IMR-90 (cell line): ENCODE measurements at regions not wholly inside any gene's neighbourhood (a gene's known extent, or its start where the extent isn't known, plus 50 kb on each side); places are given as distances from the start of the nearest gene placed in this dataset.

Experiments
- ATAC-seq: fragments of 200-7000 bp; cut with Tn5 transposase; 2 replicates; pipeline ENCODE4 v1.9.1; 2020; ENCODE audit warnings: low read depth, mild to moderate bottlenecking, moderate library complexity
- BruUV-seq: library from RNA; stranded (reverse); fragments of 400-500 nt; replicated peaks from 2 replicates; lab custom pipeline; 2021; lab: Mats Ljungman, UMichigan
- CTCF ChIA-PET: fragments of 300-600 bp; formaldehyde crosslinking; extraction: SDS; loops from one replicate; lab custom pipeline; 2021; ENCODE audit warnings: antibody characterized with exemption; lab: Yijun Ruan, JAX
- POLR2A ChIA-PET: fragments of 300-600 bp; sonication (Branson Sonifier 250); formaldehyde crosslinking; loops from one replicate; lab custom pipeline; 2022; ENCODE audit warnings: antibody characterized with exemption; ENCODE audit not compliant: unreplicated experiment; lab: Charles Lee
- DNase-seq: peaks from one replicate; pipeline ENCODE4 v3.0.0; 2013
- H2AFZ ChIP-seq: replicated peaks from 2 replicates; pipeline ENCODE3; 2013; ENCODE audit warnings: low read length, mild to moderate bottlenecking; ENCODE audit not compliant: poor library complexity
- H2AK5ac ChIP-seq: 2 replicates; pipeline ENCODE4 v1.6.1; 2013; ENCODE audit warnings: low read depth, low read length, inconsistent platforms
- H2AK9ac ChIP-seq: replicated peaks from 2 replicates; pipeline ENCODE3; 2013; ENCODE audit warnings: mild to moderate bottlenecking, low read depth, low read length, moderate library complexity; ENCODE audit not compliant: poor library complexity
- H2BK120ac ChIP-seq: 2 replicates; pipeline ENCODE4 v1.6.1; 2013; ENCODE audit warnings: low read depth, low read length, inconsistent platforms
- H2BK15ac ChIP-seq: 3 replicates; pipeline ENCODE4 v1.6.1; 2013; ENCODE audit warnings: low read depth, low read length, inconsistent platforms
- H2BK20ac ChIP-seq: 2 replicates; pipeline ENCODE4 v1.6.1; 2013; ENCODE audit warnings: low read depth, mild to moderate bottlenecking, inconsistent platforms, low read length, moderate library complexity
- H2BK5ac ChIP-seq: 2 replicates; pipeline ENCODE4 v1.6.1; 2013; ENCODE audit warnings: mild to moderate bottlenecking, low read depth, low read length, inconsistent platforms; ENCODE audit not compliant: poor library complexity, severe bottlenecking
- H3K14ac ChIP-seq: replicated peaks from 2 replicates; pipeline ENCODE4 v1.6.1; 2013; ENCODE audit warnings: low read depth, low read length, inconsistent platforms
- H3K18ac ChIP-seq: 2 replicates; pipeline ENCODE4 v1.6.1; 2013; ENCODE audit warnings: low read depth, low read length, control low read depth
- H3K23ac ChIP-seq: 2 replicates; pipeline ENCODE4 v1.6.1; 2013; ENCODE audit warnings: low read depth, low read length, inconsistent platforms
- H3K27ac ChIP-seq: 2 replicates; pipeline ENCODE4 v1.5.1; 2013; ENCODE audit warnings: mild to moderate bottlenecking, control low read depth, low read length; ENCODE audit not compliant: insufficient read depth
- H3K27me3 ChIP-seq: 2 replicates; pipeline ENCODE4 v1.6.1; 2013; ENCODE audit warnings: low read length; ENCODE audit not compliant: control insufficient read depth, insufficient read depth
- H3K36me3 ChIP-seq: 2 replicates; pipeline ENCODE4 v1.6.1; 2013; ENCODE audit warnings: low read length, mixed read lengths; ENCODE audit not compliant: control insufficient read depth, insufficient read depth
- H3K4ac ChIP-seq: 2 replicates; pipeline ENCODE4 v1.6.1; 2013; ENCODE audit warnings: low read depth, low read length, inconsistent platforms
- H3K4me1 ChIP-seq: 2 replicates; pipeline ENCODE4 v1.6.1; 2013; ENCODE audit warnings: low read length, mixed read lengths; ENCODE audit not compliant: control insufficient read depth, insufficient read depth
- H3K4me2 ChIP-seq: 2 replicates; pipeline ENCODE4 v1.6.1; 2013; ENCODE audit warnings: low read depth, mild to moderate bottlenecking, control low read depth, low read length, moderate library complexity
- H3K4me3 ChIP-seq: 2 replicates; pipeline ENCODE4 v1.5.1; 2013; ENCODE audit warnings: low read depth, mild to moderate bottlenecking, control low read depth, low read length, moderate library complexity; ENCODE audit not compliant: insufficient read depth
- H3K56ac ChIP-seq: 2 replicates; pipeline ENCODE4 v1.6.1; 2013; ENCODE audit warnings: low read length, inconsistent platforms; ENCODE audit not compliant: insufficient read depth; ENCODE audit errors: extremely low read depth
- H3K79me1 ChIP-seq, 2 experiments: 2 replicates each; pipeline ENCODE4 v1.6.1; 2013; ENCODE audit warnings: low read length in 2 of 2, inconsistent platforms in 1 of 2, low read depth in 1 of 2
- H3K9ac ChIP-seq: 2 replicates; pipeline ENCODE4 v1.6.1; 2013; ENCODE audit warnings: low read depth, low read length, control low read depth
- H3K9me1 ChIP-seq: 2 replicates; pipeline ENCODE4 v1.6.1; 2013; ENCODE audit warnings: low read length, inconsistent platforms; ENCODE audit not compliant: insufficient read depth
- H3K9me3 ChIP-seq: 2 replicates; pipeline ENCODE4 v1.6.1; 2013; ENCODE audit warnings: low read length; ENCODE audit not compliant: control insufficient read depth, insufficient read depth
- H4K20me1 ChIP-seq: 2 replicates; pipeline ENCODE4 v1.6.1; 2013; ENCODE audit warnings: low read length, inconsistent platforms; ENCODE audit not compliant: insufficient read depth
- H4K5ac ChIP-seq: 2 replicates; pipeline ENCODE4 v1.6.1; 2013; ENCODE audit warnings: mild to moderate bottlenecking, low read depth, low read length, control low read depth
- H4K8ac ChIP-seq, 2 experiments: 2 replicates each; pipeline ENCODE4 v1.6.1; 2013; ENCODE audit warnings: low read depth in 2 of 2, low read length in 2 of 2, control low read depth in 1 of 2, inconsistent platforms in 1 of 2
- H4K91ac ChIP-seq: 2 replicates; pipeline ENCODE4 v1.6.1; 2013; ENCODE audit warnings: low read depth, low read length, inconsistent platforms; ENCODE audit not compliant: insufficient read depth
- BHLHE40 ChIP-seq: fragments of 150-350 bp; IDR thresholded peaks from 2 replicates; pipeline ENCODE4 v1.6.1; 2016; ENCODE audit warnings: mild to moderate bottlenecking, low read depth, low read length
- MAFK ChIP-seq: IDR thresholded peaks from 2 replicates; pipeline ENCODE4 v1.6.1; 2012; ENCODE audit warnings: low read depth, low read length, improper control_type of control experiment
- NFE2L2 ChIP-seq: fragments of 150-350 bp; IDR thresholded peaks from 2 replicates; pipeline ENCODE4 v1.6.1; 2016; ENCODE audit warnings: low read depth, mild to moderate bottlenecking, low read length
- RAD21 ChIP-seq: IDR thresholded peaks from 2 replicates; pipeline ENCODE4 v1.6.1; 2012; ENCODE audit warnings: low read length, improper control_type of control experiment
- RCOR1 ChIP-seq: IDR thresholded peaks from 2 replicates; pipeline ENCODE4 v1.6.1; 2012; ENCODE audit warnings: mild to moderate bottlenecking, low read length, improper control_type of control experiment; ENCODE audit not compliant: insufficient replicate concordance
- WGBS, 2 experiments: methylation state at CpG; one replicate each; pipeline versions ENCODE4 v1.1.5 to v1.1.7; 2013; ENCODE audit warnings: missing lambda C conversion rate in 2 of 2; ENCODE audit not compliant: insufficient read length in 1 of 2; ENCODE audit errors: extremely low coverage in 2 of 2; 5-methylcytosine and 5-hydroxymethylcytosine counted together
- dilution Hi-C: fragments of 300-500 bp; cut with HindIII; formaldehyde crosslinking; loops from one replicate; pipeline ENCODE4 v1.14.3; 2018; ENCODE audit warnings: low sequenced_read_pairs; ENCODE audit not compliant: unreplicated experiment
- in situ Hi-C: fragments of 300-500 bp; cut with MboI; formaldehyde crosslinking; loops from 3 replicates; pipeline ENCODE4 v1.14.3; 2019; ENCODE audit warnings: low sequenced_read_pairs, inconsistent platforms, mixed read lengths
- intact Hi-C: fragments of 100-400 bp; cut with micrococcal nuclease; formaldehyde crosslinking; loops from 2 replicates; pipeline ENCODE4 v1.10.0; 2022
- TF ChIP-seq, protein P1 (sequence below): conservative IDR thresholded peaks from 2 replicates; pipeline ENCODE4 v1.5.1; 2012; ENCODE audit warnings: mild to moderate bottlenecking, low read depth, low read length, improper control_type of control experiment

GRCh38 chr4:28238876-28239275, 1378.2 kb downstream of the STIM2 start:
- Histone ChIP-seq H2AK9ac (no peak overlapping the region), H4K91ac (no peak overlapping the region), H2AK5ac (no peak overlapping the region), H2BK120ac (no peak overlapping the region), H4K8ac (no peak overlapping the region), H3K18ac (no peak overlapping the region), H3K36me3 (no peaks in the 10 kb centered on the region), H3K23ac (no peak overlapping the region), H4K5ac (no peak overlapping the region), H3K4ac (no peak overlapping the region), H2BK5ac (no peak overlapping the region), H4K20me1 (no peaks in the 10 kb centered on the region), H2BK20ac (no peak overlapping the region), H3K4me3 (no peak overlapping the region), H3K27me3 (no peaks in the 10 kb centered on the region), H3K4me1 (no peaks in the 10 kb centered on the region), H2AFZ (no peak overlapping the region), H2BK15ac (no peak overlapping the region), H3K9me1 (no peaks in the 10 kb centered on the region), H3K14ac (no peak overlapping the region), H3K79me1 (no peaks in the 10 kb centered on the region), H3K27ac (no peak overlapping the region), H3K4me2 (no peak overlapping the region), H3K9ac (no peak overlapping the region), H3K9me3 (no peaks in the 10 kb centered on the region), H3K56ac (no peak overlapping the region)
- no TSS peak for BruUV-seq
- ATAC-seq = no peak
- CTCF ChIA-PET = no interaction called here
- no peak for DNase-seq
- POLR2A ChIA-PET = no interaction called here
- TF ChIP-seq NFE2L2 = no peak
- no peak for TF ChIP-seq RAD21
- TF ChIP-seq RCOR1 = no peak
- TF ChIP-seq MAFK = no peak
- TF ChIP-seq, protein P1, sequence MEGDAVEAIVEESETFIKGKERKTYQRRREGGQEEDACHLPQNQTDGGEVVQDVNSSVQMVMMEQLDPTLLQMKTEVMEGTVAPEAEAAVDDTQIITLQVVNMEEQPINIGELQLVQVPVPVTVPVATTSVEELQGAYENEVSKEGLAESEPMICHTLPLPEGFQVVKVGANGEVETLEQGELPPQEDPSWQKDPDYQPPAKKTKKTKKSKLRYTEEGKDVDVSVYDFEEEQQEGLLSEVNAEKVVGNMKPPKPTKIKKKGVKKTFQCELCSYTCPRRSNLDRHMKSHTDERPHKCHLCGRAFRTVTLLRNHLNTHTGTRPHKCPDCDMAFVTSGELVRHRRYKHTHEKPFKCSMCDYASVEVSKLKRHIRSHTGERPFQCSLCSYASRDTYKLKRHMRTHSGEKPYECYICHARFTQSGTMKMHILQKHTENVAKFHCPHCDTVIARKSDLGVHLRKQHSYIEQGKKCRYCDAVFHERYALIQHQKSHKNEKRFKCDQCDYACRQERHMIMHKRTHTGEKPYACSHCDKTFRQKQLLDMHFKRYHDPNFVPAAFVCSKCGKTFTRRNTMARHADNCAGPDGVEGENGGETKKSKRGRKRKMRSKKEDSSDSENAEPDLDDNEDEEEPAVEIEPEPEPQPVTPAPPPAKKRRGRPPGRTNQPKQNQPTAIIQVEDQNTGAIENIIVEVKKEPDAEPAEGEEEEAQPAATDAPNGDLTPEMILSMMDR = no peak
- no peak for TF ChIP-seq BHLHE40
- intact Hi-C loops (no loop called here), dilution Hi-C loops (no loop called here), in situ Hi-C loops (no loop called here)
- no CpG with 5 or more reads among the region's 3 CpGs for WGBS, 2 experiments
